ENCODE measurements at regions not wholly inside any gene's neighbourhood (a gene's known extent, or its start where the extent isn't known, plus 50 kb on each side); places are given as distances from the start of the nearest gene placed in this dataset.

DNA sequence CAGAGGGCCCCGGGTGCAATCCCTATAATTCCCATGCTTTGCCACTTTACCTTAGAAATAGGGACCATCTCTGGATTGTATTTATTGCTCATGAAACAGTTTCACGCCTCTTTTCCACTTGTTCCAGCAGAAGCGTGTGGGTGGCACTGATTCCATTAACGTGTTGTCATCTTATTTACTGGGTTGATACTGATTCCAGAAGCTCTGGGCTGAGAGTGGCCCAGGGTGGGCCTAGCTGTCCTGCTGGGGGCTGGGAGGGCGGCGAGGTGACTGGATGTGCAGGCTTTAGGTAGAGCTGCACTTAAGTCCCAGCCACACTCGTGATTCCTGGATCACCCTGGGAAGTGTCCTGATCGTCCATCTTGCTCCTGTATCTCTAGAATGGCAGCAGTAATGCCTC is 155.0 kb downstream of the TEX29 start:
- TF ChIP-seq, protein P1, sequence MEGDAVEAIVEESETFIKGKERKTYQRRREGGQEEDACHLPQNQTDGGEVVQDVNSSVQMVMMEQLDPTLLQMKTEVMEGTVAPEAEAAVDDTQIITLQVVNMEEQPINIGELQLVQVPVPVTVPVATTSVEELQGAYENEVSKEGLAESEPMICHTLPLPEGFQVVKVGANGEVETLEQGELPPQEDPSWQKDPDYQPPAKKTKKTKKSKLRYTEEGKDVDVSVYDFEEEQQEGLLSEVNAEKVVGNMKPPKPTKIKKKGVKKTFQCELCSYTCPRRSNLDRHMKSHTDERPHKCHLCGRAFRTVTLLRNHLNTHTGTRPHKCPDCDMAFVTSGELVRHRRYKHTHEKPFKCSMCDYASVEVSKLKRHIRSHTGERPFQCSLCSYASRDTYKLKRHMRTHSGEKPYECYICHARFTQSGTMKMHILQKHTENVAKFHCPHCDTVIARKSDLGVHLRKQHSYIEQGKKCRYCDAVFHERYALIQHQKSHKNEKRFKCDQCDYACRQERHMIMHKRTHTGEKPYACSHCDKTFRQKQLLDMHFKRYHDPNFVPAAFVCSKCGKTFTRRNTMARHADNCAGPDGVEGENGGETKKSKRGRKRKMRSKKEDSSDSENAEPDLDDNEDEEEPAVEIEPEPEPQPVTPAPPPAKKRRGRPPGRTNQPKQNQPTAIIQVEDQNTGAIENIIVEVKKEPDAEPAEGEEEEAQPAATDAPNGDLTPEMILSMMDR (IDR thresholded peaks at IDR 0.05; ENCODE audit: low read depth, low read length): no peak
- DNase-seq (ENCODE audit: extremely low read depth, low read depth): no peak

DNA sequence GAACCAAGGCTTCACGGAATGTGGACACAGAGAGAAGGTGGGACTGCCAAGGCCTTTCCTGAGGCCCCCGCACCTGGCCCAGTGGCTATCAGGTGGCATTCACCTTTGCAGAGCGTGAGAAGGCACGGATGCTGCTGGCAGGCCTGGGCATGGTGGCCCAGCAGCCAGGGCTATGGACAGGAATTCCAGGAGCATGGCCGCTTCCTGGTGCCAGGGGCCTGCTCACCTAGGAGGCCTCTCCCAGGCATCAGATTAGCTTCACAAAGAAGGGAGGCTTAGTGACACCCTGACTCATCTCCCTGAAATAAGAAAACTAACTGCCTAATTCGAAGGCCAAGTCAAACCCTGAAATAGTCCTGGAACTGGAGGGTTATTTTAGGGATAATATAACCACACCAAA is 155.8 kb downstream of the TEX29 start:
- DNase-seq (ENCODE audit: extremely low read depth, low read depth): no peak
- TF ChIP-seq, protein P1 (IDR thresholded peaks at IDR 0.05; ENCODE audit: low read depth, low read length): no peak

DNA sequence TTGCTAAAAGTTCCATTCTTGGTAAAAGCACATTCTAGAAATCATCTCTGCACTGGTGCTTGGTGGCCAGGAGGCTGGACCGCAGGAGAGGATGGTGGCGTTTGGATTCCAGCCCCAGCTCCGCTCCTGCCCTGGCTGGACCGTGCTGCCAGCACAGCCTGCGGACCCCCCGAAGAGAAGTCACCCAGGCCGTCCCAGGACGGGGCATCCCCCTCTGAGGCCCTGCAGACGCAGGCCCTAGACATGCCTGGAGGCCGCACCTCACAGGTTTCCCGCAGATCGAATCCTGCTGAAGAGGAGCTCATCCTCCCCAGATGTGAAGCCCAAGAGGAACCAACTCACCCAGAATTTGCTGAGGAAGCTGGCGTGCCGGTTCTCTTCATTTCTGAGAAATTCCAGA is 159.0 kb downstream of the TEX29 start:
- TF ChIP-seq, protein P1 (IDR thresholded peaks at IDR 0.05; ENCODE audit: low read depth, low read length): no peak
- DNase-seq (ENCODE audit: extremely low read depth, low read depth): no peak

DNA sequence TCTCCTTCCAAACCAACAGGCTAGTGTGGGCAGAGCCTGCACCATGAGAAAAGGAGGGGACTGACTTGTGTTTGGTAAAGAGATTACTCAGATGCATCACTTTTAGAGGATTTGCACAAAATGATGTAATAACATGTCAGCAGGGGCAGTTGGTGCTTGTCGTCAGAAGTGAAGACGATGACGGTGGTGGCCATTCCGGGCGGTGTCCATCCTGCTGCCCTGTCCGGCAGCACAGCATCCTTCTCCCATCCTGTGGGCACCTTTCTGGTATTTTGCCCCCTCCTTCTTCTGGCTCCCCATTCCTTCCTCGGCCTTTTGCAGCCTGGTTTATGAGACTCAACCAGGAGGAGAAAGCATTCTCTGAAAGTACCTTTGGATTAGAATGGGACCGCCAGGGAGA is 160.1 kb downstream of the TEX29 start:
- TF ChIP-seq, protein P1 (IDR thresholded peaks at IDR 0.05; ENCODE audit: low read depth, low read length): no peak
- DNase-seq (ENCODE audit: extremely low read depth, low read depth): no peak

DNA sequence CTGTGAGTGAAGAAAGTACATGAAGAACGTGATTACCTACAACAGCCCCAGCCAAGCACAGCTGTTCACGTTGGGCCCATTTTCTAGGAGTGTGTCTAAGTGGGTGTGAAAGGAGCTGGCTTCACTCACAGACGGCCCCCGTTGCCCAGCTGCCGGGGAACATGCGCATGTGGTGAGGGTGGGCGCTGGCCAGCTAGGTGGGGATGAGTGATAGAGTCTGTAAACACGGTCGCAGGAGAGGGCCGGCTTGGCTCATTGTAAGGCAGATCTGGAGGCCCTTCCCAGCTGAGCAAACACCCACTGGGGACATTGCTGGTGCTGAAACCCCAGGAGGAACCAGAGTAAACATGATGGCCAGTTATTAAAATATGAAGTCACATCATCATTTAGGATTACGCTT is 160.5 kb downstream of the TEX29 start:
- TF ChIP-seq, protein P1 (IDR thresholded peaks at IDR 0.05; ENCODE audit: low read depth, low read length): no peak
- no peak for DNase-seq (ENCODE audit: extremely low read depth, low read depth)

DNA sequence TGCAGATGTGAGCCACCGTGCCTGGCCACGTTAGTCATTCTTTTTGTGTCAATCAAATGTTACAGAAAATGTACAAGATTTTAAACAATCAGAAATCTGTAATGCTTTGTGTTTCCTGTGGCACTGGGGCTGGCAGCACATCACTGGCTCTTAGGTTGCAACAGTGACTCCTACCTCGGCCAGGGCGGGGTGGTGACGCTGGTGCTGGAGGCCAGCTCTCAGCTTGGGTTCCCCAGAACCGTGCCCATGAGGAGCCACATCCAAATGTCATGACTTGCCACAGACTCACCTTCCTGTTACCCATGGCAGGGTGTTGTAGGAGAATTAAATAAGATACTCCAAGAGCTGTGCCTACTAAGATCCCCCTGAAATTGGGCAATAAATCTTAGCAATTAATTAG is 161.7 kb downstream of the TEX29 start:
- no peak for DNase-seq (ENCODE audit: extremely low read depth, low read depth)

DNA sequence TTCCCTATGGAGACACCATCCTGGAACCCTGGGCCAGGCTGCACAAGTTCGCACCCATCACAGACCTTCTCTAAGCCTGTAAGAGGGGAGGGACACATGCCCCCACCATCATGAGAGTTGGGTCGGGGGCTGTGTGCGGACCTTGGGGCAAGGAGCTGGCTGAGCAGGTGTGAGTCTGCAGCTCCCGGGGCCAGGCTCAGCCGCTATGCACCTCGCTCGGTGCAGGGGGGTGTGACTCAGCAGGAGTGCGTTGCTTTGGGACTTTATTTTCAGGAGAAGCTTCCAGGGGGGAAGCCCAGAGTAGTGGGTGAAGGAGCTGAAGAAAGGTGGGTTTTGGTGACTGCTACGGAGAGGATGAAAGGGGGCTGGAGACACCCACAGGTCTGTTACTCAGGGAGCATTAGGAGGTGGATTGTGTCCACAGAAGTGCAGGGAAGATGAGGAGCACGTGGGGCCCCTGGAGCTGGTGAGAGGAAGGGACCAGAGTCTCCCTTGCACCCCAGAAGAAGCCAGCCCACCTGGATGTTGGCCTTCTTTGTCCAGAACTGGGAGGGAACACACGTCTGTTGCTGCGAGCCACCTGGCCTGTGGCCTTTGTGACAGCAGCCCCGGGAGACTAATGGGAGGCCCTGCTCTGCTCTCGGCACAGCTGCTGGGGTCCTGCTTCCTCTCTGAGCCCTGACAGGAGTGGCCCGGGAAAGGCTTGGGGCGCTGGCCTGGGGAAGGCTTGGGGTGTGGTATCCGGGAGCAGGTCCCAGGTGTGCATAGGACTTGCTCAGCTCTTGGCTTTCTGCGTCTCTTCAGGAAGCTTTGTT is 162.6 kb downstream of the TEX29 start:
- DNase-seq (ENCODE audit: extremely low read depth, low read depth): no peak
- TF ChIP-seq, protein P1 (IDR thresholded peaks at IDR 0.05; ENCODE audit: low read depth, low read length): no peak

More for the DNA sequence above, 161.7 kb downstream of the TEX29 start:
- TF ChIP-seq, protein P1 (IDR thresholded peaks at IDR 0.05; ENCODE audit: low read depth, low read length): no peak
